Activated CD4-positive, alpha-beta T cell treated with anti-CD3 and anti-CD28 coated beads for 48 hours (primary cell): ENCODE measurements at regions not wholly inside any gene's neighbourhood (a gene's known extent, or its start where the extent isn't known, plus 50 kb on each side); places are given as distances from the start of the nearest gene placed in this dataset.

Experiments used
- DNase-seq: peaks from one replicate; pipeline ENCODE4 v3.0.0-alpha.2; 2020

GRCh38 chr1:117678246-117678977, 72.6 kb downstream of the TENT5C start:
- no peak for DNase-seq

- DNase-seq, result no peak
Observed at GRCh38 chr1:117679299-117679698, 73.5 kb downstream of the TENT5C start.

- no peak for DNase-seq
Observed at GRCh38 chr1:117679868-117680267, 74.0 kb downstream of the TENT5C start.

- no peak for DNase-seq
Observed at GRCh38 chr1:117680316-117681002, 74.6 kb downstream of the TENT5C start.

GRCh38 chr1:117681093-117681900, 75.4 kb downstream of the TENT5C start:
- DNase-seq, result no peak

- no peak for DNase-seq
Observed at GRCh38 chr1:117681901-117682250, 76.0 kb downstream of the TENT5C start.

- no peak for DNase-seq
Observed at GRCh38 chr1:117682372-117682771, 76.5 kb downstream of the TENT5C start.

GRCh38 chr1:117683571-117684285, 77.9 kb downstream of the TENT5C start:
- no peak for DNase-seq

- DNase-seq, result no peak
Observed at GRCh38 chr1:117685936-117686806, 80.3 kb downstream of the TENT5C start.

- DNase-seq, result no peak
Observed at GRCh38 chr1:117686907-117687306, 81.1 kb downstream of the TENT5C start.

- DNase-seq, result no peak
Observed at GRCh38 chr1:117689997-117690625, 84.3 kb downstream of the TENT5C start.

GRCh38 chr1:117691942-117692341, 86.1 kb downstream of the TENT5C start:
- no peak for DNase-seq

- DNase-seq, result no peak
Observed at GRCh38 chr1:117694543-117694942, 88.7 kb downstream of the TENT5C start.

GRCh38 chr1:117695796-117696490, 90.1 kb downstream of the TENT5C start:
- DNase-seq, result no peak

GRCh38 chr1:117696561-117696960, 90.7 kb downstream of the TENT5C start:
- DNase-seq, result no peak

- DNase-seq, result no peak
Observed at GRCh38 chr1:117697220-117697781, 91.5 kb downstream of the TENT5C start.

- DNase-seq, result no peak
Observed at GRCh38 chr1:117698398-117699160, 92.7 kb downstream of the TENT5C start.

GRCh38 chr1:117699953-117700352, 94.1 kb downstream of the TENT5C start:
- no peak for DNase-seq

- no peak for DNase-seq
Observed at GRCh38 chr1:117702654-117703053, 96.8 kb downstream of the TENT5C start.

- no peak for DNase-seq
Observed at GRCh38 chr1:117707371-117707770, 101.5 kb downstream of the TENT5C start.
